Left ventricle myocardium superior (tissue), 1 donor: ENCODE measurements at regions not wholly inside any gene's neighbourhood (a gene's known extent, or its start where the extent isn't known, plus 50 kb on each side); places are given as distances from the start of the nearest gene placed in this dataset.

Experiments used
- ATAC-seq: fragments of 200-7000 bp; cut with Tn5 transposase; one replicate; pipeline ENCODE4 v1.9.1; 2020; ENCODE audit warnings: mild to moderate bottlenecking, moderate library complexity
- DNase-seq: peaks from one replicate; pipeline ENCODE4 v3.0.0-alpha.2; 2020
- intact Hi-C: fragments of 100-400 bp; cut with micrococcal nuclease; formaldehyde crosslinking; loops from one replicate; pipeline ENCODE4 v1.11.0; 2022
- donor health status: DM: no; HTN: yes; CAD: no; lungs with severe emphysema.

GRCh38 chr4:104989371-104989770 lies 157.3 kb upstream of the TET2 start:
- intact Hi-C loops = no loop called here
- ATAC-seq = no peak
- DNase-seq = no peak

- ATAC-seq (no peak), DNase-seq (no peak)
- intact Hi-C loops = no loop called here
Measured at GRCh38 chr4:105002278-105002677, 144.4 kb upstream of the TET2 start.

DNA sequence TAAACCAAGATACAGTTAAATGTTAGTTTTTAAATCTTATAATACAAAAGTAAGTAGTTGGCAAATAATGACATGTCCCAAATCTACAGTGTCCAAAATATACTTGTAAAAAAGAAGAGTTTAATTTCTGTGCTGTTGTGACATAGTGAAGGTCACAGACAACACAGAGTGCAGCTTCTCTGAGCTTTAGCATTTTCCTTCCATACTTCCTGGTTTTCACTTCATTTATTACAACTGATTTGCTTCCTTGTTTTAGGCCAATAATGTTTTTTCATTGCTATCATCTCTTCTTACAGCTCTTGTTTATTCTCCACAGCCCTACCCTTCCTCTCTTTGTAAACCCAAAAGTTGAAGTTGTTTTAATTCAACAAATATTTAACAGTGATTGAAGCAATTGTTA lies 132.4 kb upstream of the TET2 start:
- DNase-seq (no peak), ATAC-seq (no peak)
- intact Hi-C loops = no loop called here

- DNase-seq = no peak
- no peak for ATAC-seq
- intact Hi-C loops = no loop called here
Measured at GRCh38 chr4:105014635-105015034, 132.0 kb upstream of the TET2 start.

DNA sequence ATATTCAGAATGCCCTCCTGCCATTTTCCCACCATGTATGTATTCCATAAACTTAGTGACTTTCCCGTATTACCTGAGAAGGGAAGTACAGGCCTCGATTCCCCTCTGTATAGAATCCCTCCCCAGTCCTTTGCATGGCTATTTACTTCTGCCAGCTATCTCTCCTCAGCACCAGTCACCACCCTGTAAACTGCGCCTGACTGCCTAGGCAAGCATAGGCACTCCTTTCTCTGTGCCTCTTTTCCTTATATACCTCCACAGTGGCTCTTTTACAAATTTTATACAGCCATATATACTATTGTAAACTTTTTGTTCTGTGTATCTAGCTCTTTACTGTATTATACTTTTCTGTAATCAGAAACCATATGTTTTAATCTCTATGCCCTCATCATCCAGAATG lies 130.9 kb upstream of the TET2 start:
- no peak for DNase-seq
- no peak for ATAC-seq
- intact Hi-C loops = no loop called here

GRCh38 chr4:105022811-105023667 lies 123.6 kb upstream of the TET2 start:
- ATAC-seq (no peak), DNase-seq (no peak)
- intact Hi-C loops = no loop called here

GRCh38 chr4:105023668-105024055 lies 123.0 kb upstream of the TET2 start:
- intact Hi-C loops = no loop called here
- no peak for ATAC-seq
- no peak for DNase-seq

GRCh38 chr4:105025263-105026017 lies 121.2 kb upstream of the TET2 start:
- DNase-seq = no peak
- no peak for ATAC-seq
- intact Hi-C loops = no loop called here

DNA sequence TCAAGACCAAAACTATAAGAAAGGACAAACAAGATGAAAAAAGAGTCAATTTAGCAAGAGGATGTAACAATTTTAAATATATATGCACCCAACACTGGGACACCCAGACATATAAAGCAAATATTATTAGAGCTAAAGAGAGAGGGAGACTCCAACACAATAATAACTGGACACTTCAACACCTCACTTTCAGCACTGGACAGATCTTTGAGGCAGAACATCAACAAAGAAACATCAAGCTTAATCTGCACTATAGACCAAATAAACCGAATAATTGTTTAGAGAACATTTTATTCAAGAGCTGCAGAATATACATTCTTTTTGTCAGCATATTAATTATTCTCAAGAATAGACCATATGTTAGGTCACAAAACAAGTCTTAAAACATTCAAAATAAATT lies 109.7 kb upstream of the TET2 start:
- ATAC-seq (no peak), DNase-seq (no peak)
- intact Hi-C loops = no loop called here

DNA sequence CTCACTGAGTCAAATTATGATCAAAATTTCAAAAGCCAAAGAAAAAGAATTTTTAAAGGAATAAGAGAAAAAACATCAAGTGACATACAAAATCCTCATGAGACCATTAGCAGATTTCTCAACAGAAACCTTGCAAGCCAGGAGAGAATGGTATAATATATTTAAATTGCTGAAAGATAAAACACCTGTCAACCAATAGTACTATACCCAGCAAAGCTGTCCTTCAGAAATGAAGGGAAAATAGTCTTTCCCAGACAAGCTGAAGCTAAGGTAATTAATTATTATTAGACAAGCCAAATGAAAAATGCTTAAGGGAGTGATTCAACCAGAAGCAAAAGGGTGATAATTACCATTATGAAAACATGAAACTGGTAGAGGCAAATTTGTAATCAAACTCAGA lies 104.2 kb upstream of the TET2 start:
- ATAC-seq (no peak), DNase-seq (no peak)
- intact Hi-C loops = no loop called here

DNA sequence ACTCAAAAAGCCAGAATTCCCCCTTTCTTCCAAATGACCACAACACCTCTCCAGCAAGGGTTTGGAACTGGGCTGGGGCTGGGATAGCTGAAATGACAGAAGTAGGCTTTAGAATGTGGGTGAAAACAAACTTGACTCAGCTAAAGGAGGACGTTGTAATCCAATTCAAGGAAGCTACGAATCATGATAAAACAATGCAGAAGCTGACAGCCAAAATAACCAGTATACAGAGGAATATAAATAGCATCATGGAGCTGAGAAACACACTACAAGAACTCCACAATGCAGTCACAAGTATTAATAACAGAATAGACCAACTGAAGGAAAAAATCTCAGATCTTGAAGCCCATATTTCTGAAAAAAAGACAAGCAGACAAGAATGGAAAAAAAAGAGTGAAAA lies 95.8 kb upstream of the TET2 start:
- no peak for DNase-seq
- ATAC-seq = no peak
- intact Hi-C loops = no loop called here

GRCh38 chr4:105057370-105058105 lies 89.1 kb upstream of the TET2 start:
- ATAC-seq (peak; percentile 28), DNase-seq (no peak)
- intact Hi-C loops = no loop called here

DNA sequence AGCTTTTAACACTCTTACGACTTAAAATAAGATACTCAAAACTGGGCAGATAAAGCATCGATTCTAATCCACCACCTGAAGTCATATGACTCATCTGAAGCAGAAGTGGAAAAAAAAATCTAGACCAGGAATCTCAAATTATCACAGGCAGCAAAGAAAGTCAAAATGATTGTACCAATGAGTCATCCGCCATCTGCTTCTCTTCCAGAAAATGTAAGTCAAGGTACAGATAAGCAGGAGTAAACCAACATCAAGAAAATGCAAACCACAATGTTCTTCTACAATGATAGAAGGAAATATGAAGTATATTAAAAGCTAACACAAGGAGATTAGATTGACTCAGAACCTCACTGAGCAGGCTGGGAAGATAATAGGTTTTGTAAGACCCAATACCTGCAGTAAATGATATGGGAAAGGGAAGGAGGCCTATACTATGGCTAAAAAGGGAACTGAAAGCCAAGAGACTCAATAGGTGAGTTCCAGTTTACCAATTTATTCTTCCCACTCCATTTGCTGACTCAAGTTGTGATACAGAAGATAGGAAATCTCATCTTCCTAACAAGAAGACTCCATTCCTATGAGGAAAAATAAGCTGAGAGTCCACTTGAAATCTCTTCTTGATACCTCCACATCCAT lies 88.4 kb upstream of the TET2 start:
- ATAC-seq (no peak), DNase-seq (no peak)
- intact Hi-C loops = no loop called here

- intact Hi-C loops = no loop called here
- ATAC-seq = no peak
- DNase-seq = no peak
Measured at GRCh38 chr4:105059337-105059736, 87.3 kb upstream of the TET2 start.

GRCh38 chr4:105060628-105061027 lies 86.0 kb upstream of the TET2 start:
- peak; percentile 50 for ATAC-seq
- DNase-seq = no peak
- intact Hi-C loops = no loop called here

- intact Hi-C loops = no loop called here
- ATAC-seq (peak; percentile 45), DNase-seq (no peak)
Measured at GRCh38 chr4:105061136-105061696, 85.5 kb upstream of the TET2 start.

DNA sequence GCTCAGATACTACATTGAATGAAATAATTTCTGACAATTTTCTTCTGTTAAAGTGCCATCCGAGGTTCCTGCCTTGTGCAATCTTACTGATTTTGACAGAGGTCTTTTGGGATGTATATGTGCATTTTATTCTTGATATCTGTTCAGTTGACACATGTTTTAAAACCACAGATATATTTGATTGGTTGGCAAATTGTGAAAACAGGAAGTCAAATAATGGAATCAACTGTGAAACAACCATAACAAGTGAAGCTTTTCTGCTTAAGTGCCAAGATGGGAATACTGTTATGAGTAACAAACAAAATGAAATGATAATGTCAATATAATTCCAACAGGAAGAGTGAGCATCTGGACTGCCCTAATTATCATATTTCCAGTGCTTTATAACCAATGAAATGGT lies 84.9 kb upstream of the TET2 start:
- DNase-seq (no peak), ATAC-seq (no peak)
- intact Hi-C loops = no loop called here

DNA sequence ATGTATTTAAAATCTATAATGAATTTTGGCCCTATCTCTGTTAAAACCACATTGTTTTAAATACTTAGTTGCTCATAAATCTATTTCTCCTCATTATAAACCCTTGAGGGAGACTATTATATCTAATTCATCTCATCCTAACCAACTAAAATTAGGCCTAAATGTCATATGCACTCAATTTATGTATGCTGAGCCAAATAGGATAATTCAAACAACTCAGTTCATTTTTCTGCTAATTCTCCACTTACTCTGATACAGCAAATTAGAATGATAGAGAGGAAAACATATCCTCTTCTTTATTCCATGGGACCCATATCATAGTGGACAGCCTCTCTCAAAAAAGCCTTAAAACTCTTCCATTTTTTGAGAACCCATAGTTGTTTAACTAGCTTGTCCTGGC lies 80.3 kb upstream of the TET2 start:
- intact Hi-C loops = no loop called here
- DNase-seq = no peak
- ATAC-seq = no peak

GRCh38 chr4:105067431-105067830 lies 79.2 kb upstream of the TET2 start:
- ATAC-seq = no peak
- DNase-seq = no peak
- intact Hi-C loops = no loop called here
